WERI-Rb-1 (cell line): ENCODE measurements at regions not wholly inside any gene's neighbourhood (a gene's known extent, or its start where the extent isn't known, plus 50 kb on each side); places are given as distances from the start of the nearest gene placed in this dataset.

ENCODE experiments used
- DNase-seq: peaks from one replicate; pipeline ENCODE4 v3.0.0-alpha.2; 2020
- H3K27ac ChIP-seq: fragments of 250-450 bp; sonication (Bioruptor Pico); 2 replicates; pipeline ENCODE4 v1.5.1; 2020; ENCODE audit warnings: mild to moderate bottlenecking, moderate library complexity
- H3K27me3 ChIP-seq: fragments of 250-450 bp; sonication (Bioruptor Pico); 2 replicates; pipeline ENCODE4 v1.5.1; 2021; ENCODE audit warnings: mild to moderate bottlenecking, low read depth, moderate library complexity; ENCODE audit not compliant: insufficient read depth, severe bottlenecking
- H3K36me3 ChIP-seq: fragments of 250-450 bp; sonication (Bioruptor Pico); 2 replicates; pipeline ENCODE4 v1.5.1; 2020; ENCODE audit warnings: mild to moderate bottlenecking, moderate library complexity
- H3K4me3 ChIP-seq: 2 replicates; pipeline ENCODE4 v1.5.1; 2011; ENCODE audit warnings: low read depth, mild to moderate bottlenecking, control low read depth, low read length
- H3K9me3 ChIP-seq: fragments of 250-450 bp; sonication (Bioruptor Pico); 2 replicates; pipeline ENCODE4 v1.5.1; 2021; ENCODE audit warnings: mild to moderate bottlenecking, moderate library complexity; ENCODE audit not compliant: severe bottlenecking
- TF ChIP-seq, protein P1 (sequence below): IDR thresholded peaks from 2 replicates; pipeline ENCODE4 v1.5.1; 2011; ENCODE audit warnings: low read depth, mild to moderate bottlenecking, control low read depth, inconsistent platforms, low read length

DNA sequence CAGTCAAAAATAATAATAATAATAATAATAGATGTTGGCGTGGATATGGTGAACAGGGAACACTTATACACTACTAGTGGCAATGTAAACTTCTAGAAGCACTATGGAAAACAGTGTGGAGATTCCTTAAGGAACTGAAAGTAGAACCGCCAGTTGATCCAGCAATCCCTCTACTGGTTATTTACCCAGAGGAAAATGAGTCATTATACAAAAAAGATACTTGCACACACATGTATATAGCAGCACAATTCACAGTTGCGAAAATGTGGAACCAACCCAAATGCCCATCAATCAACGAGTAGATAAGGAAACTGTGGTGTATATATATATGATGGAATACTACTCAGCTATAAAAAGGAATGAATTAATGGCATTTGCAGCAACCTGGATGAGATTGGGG lies 176.0 kb downstream of the PLPP3 start:
- DNase-seq: no peak
- H3K27me3 ChIP-seq: no peaks in the 10 kb centered on the region
- H3K9me3 ChIP-seq: no peaks in the 10 kb centered on the region
- no peak overlapping the region for H3K4me3 ChIP-seq
- TF ChIP-seq, protein P1, sequence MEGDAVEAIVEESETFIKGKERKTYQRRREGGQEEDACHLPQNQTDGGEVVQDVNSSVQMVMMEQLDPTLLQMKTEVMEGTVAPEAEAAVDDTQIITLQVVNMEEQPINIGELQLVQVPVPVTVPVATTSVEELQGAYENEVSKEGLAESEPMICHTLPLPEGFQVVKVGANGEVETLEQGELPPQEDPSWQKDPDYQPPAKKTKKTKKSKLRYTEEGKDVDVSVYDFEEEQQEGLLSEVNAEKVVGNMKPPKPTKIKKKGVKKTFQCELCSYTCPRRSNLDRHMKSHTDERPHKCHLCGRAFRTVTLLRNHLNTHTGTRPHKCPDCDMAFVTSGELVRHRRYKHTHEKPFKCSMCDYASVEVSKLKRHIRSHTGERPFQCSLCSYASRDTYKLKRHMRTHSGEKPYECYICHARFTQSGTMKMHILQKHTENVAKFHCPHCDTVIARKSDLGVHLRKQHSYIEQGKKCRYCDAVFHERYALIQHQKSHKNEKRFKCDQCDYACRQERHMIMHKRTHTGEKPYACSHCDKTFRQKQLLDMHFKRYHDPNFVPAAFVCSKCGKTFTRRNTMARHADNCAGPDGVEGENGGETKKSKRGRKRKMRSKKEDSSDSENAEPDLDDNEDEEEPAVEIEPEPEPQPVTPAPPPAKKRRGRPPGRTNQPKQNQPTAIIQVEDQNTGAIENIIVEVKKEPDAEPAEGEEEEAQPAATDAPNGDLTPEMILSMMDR: no peak
- H3K36me3 ChIP-seq: no peaks in the 10 kb centered on the region
- H3K27ac ChIP-seq: no peak overlapping the region

DNA sequence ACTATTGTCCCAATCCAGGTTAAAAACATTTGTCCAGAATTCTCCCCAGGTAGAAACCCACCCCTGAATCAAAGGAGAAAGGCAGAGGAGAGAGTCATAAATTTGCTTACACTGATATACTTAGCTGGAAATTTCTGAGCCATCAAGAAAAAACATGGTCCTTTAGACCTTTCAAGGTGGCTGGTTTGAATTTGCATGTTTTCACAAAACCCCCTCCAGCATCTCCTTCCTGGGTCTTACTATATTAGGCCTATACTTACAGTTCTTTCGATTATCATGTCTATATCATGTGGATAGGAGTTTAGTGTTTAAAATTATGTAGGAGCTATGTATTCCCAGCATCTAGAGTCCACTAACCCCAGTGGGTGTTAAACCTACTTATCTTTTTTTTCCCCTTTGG lies 178.2 kb downstream of the PLPP3 start:
- DNase-seq: no peak
- H3K9me3 ChIP-seq: no peaks in the 10 kb centered on the region
- H3K27me3 ChIP-seq: no peaks in the 10 kb centered on the region
- no peak overlapping the region for H3K4me3 ChIP-seq
- no peaks in the 10 kb centered on the region for H3K36me3 ChIP-seq
- TF ChIP-seq, protein P1: no peak
- H3K27ac ChIP-seq: no peak overlapping the region

DNA sequence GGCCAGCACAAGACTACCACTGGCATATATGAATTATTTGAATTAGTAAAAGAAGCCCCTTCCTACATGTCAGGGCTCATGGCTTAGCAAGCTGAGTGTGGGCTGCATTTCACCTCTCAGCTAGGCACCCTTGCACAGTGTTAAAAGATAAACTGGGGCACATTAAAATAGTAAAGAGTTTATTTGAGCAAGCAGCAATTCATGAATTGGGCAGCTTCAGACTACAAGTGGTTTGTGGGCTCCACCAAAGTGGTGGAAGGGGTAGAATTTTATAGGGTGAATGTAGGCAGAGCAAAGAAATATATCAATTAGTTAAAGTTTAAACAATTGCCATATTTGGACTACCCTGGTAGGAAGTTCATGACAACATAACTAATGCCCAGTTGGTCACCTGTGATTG lies 178.8 kb downstream of the PLPP3 start:
- Histone ChIP-seq H3K4me3 (no peak overlapping the region), H3K27me3 (no peaks in the 10 kb centered on the region), H3K36me3 (no peaks in the 10 kb centered on the region), H3K9me3 (no peaks in the 10 kb centered on the region), H3K27ac (no peak overlapping the region)
- DNase-seq: no peak
- TF ChIP-seq, protein P1: no peak

DNA sequence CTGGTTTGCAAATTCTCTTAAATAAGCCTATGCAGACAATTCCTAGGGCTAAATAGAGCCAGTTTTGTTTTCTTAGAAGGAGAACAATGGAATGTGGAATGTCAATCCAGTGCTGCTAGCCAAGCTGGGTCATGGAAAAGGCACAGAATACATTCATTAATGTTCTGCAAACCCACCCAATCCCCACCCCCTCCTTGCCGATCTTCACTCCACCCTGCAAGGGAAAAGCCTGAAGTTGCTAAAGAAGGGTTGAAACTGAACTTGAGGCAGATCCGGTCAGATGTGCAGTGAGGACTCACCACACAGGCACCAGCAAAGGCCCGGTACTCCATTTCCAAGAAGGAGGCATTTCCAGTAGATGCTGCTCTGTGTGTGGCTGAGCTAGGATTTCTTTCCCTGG lies 179.6 kb downstream of the PLPP3 start:
- TF ChIP-seq, protein P1: no peak
- Histone ChIP-seq H3K36me3 (no peaks in the 10 kb centered on the region), H3K27me3 (no peaks in the 10 kb centered on the region), H3K9me3 (no peaks in the 10 kb centered on the region), H3K4me3 (no peak overlapping the region), H3K27ac (no peak overlapping the region)
- DNase-seq: no peak

DNA sequence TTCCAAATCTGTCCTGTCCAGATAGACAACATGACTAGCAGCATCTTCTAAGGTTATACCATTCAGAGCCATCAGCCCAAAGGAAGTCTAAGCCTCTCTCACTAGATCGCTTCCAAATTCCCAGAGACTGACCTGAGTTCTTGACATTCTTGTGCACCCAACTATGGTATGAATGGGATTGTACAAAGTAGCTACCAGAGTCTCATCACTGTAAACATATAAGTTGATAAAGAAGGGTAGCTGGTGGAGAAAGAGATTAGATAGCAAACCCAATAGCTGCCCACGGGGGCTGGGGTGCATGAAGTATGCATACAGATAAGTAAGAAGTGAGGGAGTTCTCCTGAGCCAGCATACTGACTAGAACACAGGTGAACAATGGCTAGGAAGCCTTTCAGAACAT lies 180.0 kb downstream of the PLPP3 start:
- Histone ChIP-seq H3K36me3 (no peaks in the 10 kb centered on the region), H3K4me3 (no peak overlapping the region), H3K27ac (no peak overlapping the region), H3K27me3 (no peaks in the 10 kb centered on the region), H3K9me3 (no peaks in the 10 kb centered on the region)
- no peak for DNase-seq
- TF ChIP-seq, protein P1: no peak

DNA sequence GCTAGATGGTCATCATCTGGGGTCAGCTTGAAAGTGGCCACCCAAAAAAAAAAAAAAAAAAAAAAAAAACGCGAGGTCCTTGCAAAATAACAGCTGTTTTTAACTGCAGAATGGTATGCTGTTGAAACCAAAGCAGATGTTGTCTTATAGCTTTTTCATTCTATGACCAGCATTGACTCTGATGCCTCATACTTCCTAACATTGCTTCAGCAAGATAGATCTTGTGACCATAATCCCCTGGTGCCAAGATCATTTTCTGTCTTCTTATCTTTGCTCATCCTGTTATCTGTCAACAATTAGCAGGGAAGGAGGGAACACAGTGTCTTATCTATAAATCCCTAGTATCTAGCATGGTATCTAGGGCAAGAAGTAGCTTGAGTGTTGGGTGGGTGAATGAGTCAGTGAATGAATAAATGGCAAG lies 181.5 kb downstream of the PLPP3 start:
- no peak for DNase-seq
- Histone ChIP-seq H3K36me3 (no peaks in the 10 kb centered on the region), H3K27me3 (no peaks in the 10 kb centered on the region), H3K4me3 (no peak overlapping the region), H3K9me3 (no peaks in the 10 kb centered on the region), H3K27ac (no peak overlapping the region)
- TF ChIP-seq, protein P1: no peak
